H9 (cell line): ENCODE measurements at regions not wholly inside any gene's neighbourhood (a gene's known extent, or its start where the extent isn't known, plus 50 kb on each side); places are given as distances from the start of the nearest gene placed in this dataset.
"Not testable (repeated sequence)": the region's sequence is repeated elsewhere in the genome, so short reads cannot be mapped to it uniquely, and the experiment has no call there.

ENCODE experiments used
- DNase-seq: peaks from one replicate; pipeline ENCODE4 v3.0.0-alpha.2; 2017
- H2AFZ ChIP-seq: one replicate; pipeline ENCODE4 v1.6.1; 2013; ENCODE audit warnings: mild to moderate bottlenecking, low read length, control low read depth, moderate library complexity
- H2AK5ac ChIP-seq: 2 replicates; pipeline ENCODE4 v1.6.1; 2013; ENCODE audit warnings: low read length, control low read depth, mixed read lengths; ENCODE audit not compliant: insufficient read length
- H2BK120ac ChIP-seq: one replicate; pipeline ENCODE4 v1.6.1; 2013; ENCODE audit warnings: low read depth, mild to moderate bottlenecking, low read length, control low read depth, inconsistent platforms; ENCODE audit not compliant: poor library complexity, severe bottlenecking
- H2BK12ac ChIP-seq: 2 replicates; pipeline ENCODE4 v1.6.1; 2013; ENCODE audit warnings: low read length, control low read depth, mixed read lengths, low read depth; ENCODE audit not compliant: insufficient read length
- H2BK15ac ChIP-seq: 2 replicates; pipeline ENCODE4 v1.6.1; 2013; ENCODE audit warnings: low read depth, low read length, control low read depth
- H2BK20ac ChIP-seq: one replicate; pipeline ENCODE4 v1.6.1; 2013; ENCODE audit warnings: low read depth, mild to moderate bottlenecking, low read length, control low read depth, inconsistent platforms; ENCODE audit not compliant: poor library complexity, severe bottlenecking
- H2BK5ac ChIP-seq: 2 replicates; pipeline ENCODE4 v1.6.1; 2013; ENCODE audit warnings: low read length, control low read depth, mixed read lengths; ENCODE audit not compliant: insufficient read length
- H3K14ac ChIP-seq: 2 replicates; pipeline ENCODE4 v1.6.1; 2013; ENCODE audit warnings: low read length, control low read depth; ENCODE audit not compliant: insufficient read depth
- H3K18ac ChIP-seq: 2 replicates; pipeline ENCODE4 v1.6.1; 2013; ENCODE audit warnings: low read depth, mild to moderate bottlenecking, mixed read lengths, low read length, control low read depth; ENCODE audit not compliant: insufficient read length
- H3K23ac ChIP-seq: 2 replicates; pipeline ENCODE4 v1.6.1; 2013; ENCODE audit warnings: low read length, control low read depth, mixed read lengths, low read depth; ENCODE audit not compliant: insufficient read length
- H3K23me2 ChIP-seq: 2 replicates; pipeline ENCODE4 v1.6.1; 2013; ENCODE audit warnings: low read depth, mild to moderate bottlenecking, mixed read lengths, low read length, control low read depth; ENCODE audit not compliant: insufficient read length, poor library complexity, severe bottlenecking
- H3K27ac ChIP-seq: 2 replicates; pipeline ENCODE4 v1.5.1; 2013; ENCODE audit warnings: low read length, control low read depth, mixed read lengths, low read depth; ENCODE audit not compliant: insufficient read length
- H3K27me3 ChIP-seq: 2 replicates; pipeline ENCODE4 v1.6.1; 2013; ENCODE audit warnings: low read length, control low read depth, inconsistent platforms; ENCODE audit not compliant: insufficient read depth
- H3K4ac ChIP-seq: 2 replicates; pipeline ENCODE4 v1.6.1; 2013; ENCODE audit warnings: low read depth, mild to moderate bottlenecking, control low read depth, inconsistent platforms, low read length, moderate library complexity
- H3K4me1 ChIP-seq: 2 replicates; pipeline ENCODE4 v1.6.1; 2013; ENCODE audit warnings: low read length, control low read depth, inconsistent platforms; ENCODE audit not compliant: insufficient read depth
- H3K4me2 ChIP-seq: 2 replicates; pipeline ENCODE4 v1.6.1; 2013; ENCODE audit warnings: low read length, control low read depth, mixed read lengths; ENCODE audit not compliant: insufficient read length, insufficient read depth
- H3K56ac ChIP-seq: 2 replicates; pipeline ENCODE4 v1.6.1; 2013; ENCODE audit warnings: low read depth, mild to moderate bottlenecking, mixed read lengths, low read length, control low read depth; ENCODE audit not compliant: insufficient read length
- H3K79me1 ChIP-seq: 2 replicates; pipeline ENCODE4 v1.6.1; 2013; ENCODE audit warnings: low read depth, mild to moderate bottlenecking, moderate library complexity, low read length, control low read depth, inconsistent platforms; ENCODE audit not compliant: insufficient read depth, poor library complexity, severe bottlenecking
- H3K79me2 ChIP-seq: 2 replicates; pipeline ENCODE4 v1.6.1; 2013; ENCODE audit warnings: low read length, control low read depth, inconsistent platforms; ENCODE audit not compliant: insufficient read depth
- H3K9ac ChIP-seq: 2 replicates; pipeline ENCODE4 v1.6.1; 2013; ENCODE audit warnings: low read length, control low read depth, mixed read lengths; ENCODE audit not compliant: insufficient read length; ENCODE audit errors: extremely low read depth
- H3K9me3 ChIP-seq: one replicate; pipeline ENCODE4 v1.6.1; 2013; ENCODE audit warnings: low read depth, low read length, inconsistent platforms; ENCODE audit not compliant: control insufficient read depth
- H3T11ph ChIP-seq: one replicate; pipeline ENCODE4 v1.6.1; 2013; ENCODE audit warnings: mild to moderate bottlenecking, low read length, control low read depth, inconsistent platforms
- H4K20me1 ChIP-seq: one replicate; pipeline ENCODE4 v1.6.1; 2013; ENCODE audit not compliant: control insufficient read depth, insufficient read length, insufficient read depth
- H4K5ac ChIP-seq: 2 replicates; pipeline ENCODE4 v1.6.1; 2013; ENCODE audit warnings: low read depth, mild to moderate bottlenecking, mixed read lengths, low read length, control low read depth; ENCODE audit not compliant: insufficient read length
- H4K8ac ChIP-seq: replicated peaks from 2 replicates; pipeline ENCODE4 v1.6.1; 2013; ENCODE audit warnings: low read length, control low read depth, mixed read lengths, low read depth; ENCODE audit not compliant: insufficient read length
- H4K91ac ChIP-seq: 2 replicates; pipeline ENCODE4 v1.6.1; 2013; ENCODE audit warnings: low read depth, mild to moderate bottlenecking, moderate library complexity, mixed read lengths, low read length, control low read depth; ENCODE audit not compliant: insufficient read length
- H3K27ac Mint-ChIP-seq, 3 experiments: 2 replicates in 2 of 3; 3 replicates in 1 of 3; pipeline ENCODE4 v1.8.0; 2020 to 2021; ENCODE audit warnings: mixed read lengths in 3 of 3, mild to moderate bottlenecking in 1 of 3, moderate library complexity in 1 of 3
- H3K27me3 Mint-ChIP-seq: 2 replicates; pipeline ENCODE4 v1.8.0; 2021; ENCODE audit warnings: low read depth, mild to moderate bottlenecking, moderate library complexity, mixed read lengths
- H3K36me3 Mint-ChIP-seq, 3 experiments: 2 replicates in 2 of 3; 3 replicates in 1 of 3; pipeline ENCODE4 v1.8.0; 2020 to 2021; ENCODE audit warnings: low read depth in 3 of 3, mixed read lengths in 3 of 3; ENCODE audit not compliant: insufficient read depth in 1 of 3
- H3K4me1 Mint-ChIP-seq, 2 experiments: 2 replicates each; pipeline ENCODE4 v1.8.0; 2020; ENCODE audit warnings: mixed read lengths in 2 of 2
- H3K4me3 Mint-ChIP-seq, 2 experiments: 2 replicates in 1 of 2; 3 replicates in 1 of 2; pipeline ENCODE4 v1.8.0; 2020 to 2021; ENCODE audit warnings: mild to moderate bottlenecking in 2 of 2, mixed read lengths in 2 of 2, moderate library complexity in 1 of 2
- H3K9me3 Mint-ChIP-seq, 2 experiments: 2 replicates in 1 of 2; 3 replicates in 1 of 2; pipeline ENCODE4 v1.8.0; 2020; ENCODE audit warnings: mild to moderate bottlenecking in 2 of 2, mixed read lengths in 2 of 2, moderate library complexity in 1 of 2
- WGBS: extraction: QIAGEN DNeasy Blood & Tissue Kit; methylation state at CpG from one replicate; pipeline ENCODE4 v1.1.7; 2013; ENCODE audit warnings: missing lambda C conversion rate, low lambda C conversion rate, mixed read lengths; ENCODE audit not compliant: insufficient read length; ENCODE audit errors: extremely low coverage; 5-methylcytosine and 5-hydroxymethylcytosine counted together
- TF ChIP-seq, protein P1 (sequence below): fragments of 200-600 bp; sonication (generic); conservative IDR thresholded peaks from 3 replicates; pipeline ENCODE4 v1.8.0; 2021; ENCODE audit warnings: antibody characterized with exemption, mild to moderate bottlenecking

GRCh38 chr7:67313213-67313612 lies 316.6 kb downstream of the TYW1 start:
- Histone ChIP-seq H3K23ac (no peak overlapping the region), H2AFZ (no peak overlapping the region), H2BK5ac (no peak overlapping the region), H3K56ac (no peak overlapping the region), H4K5ac (no peak overlapping the region), H2AK5ac (no peak overlapping the region), H3K9ac (no peak overlapping the region), H3K4ac (no peak overlapping the region), H3K18ac (no peak overlapping the region), H3K79me2 (no peaks in the 10 kb centered on the region), H4K91ac (no peak overlapping the region), H4K8ac (no peak overlapping the region), H4K20me1 (no peaks in the 10 kb centered on the region), H3T11ph (no peak overlapping the region), H2BK12ac (no peak overlapping the region), H3K4me2 (no peak overlapping the region), H3K27me3 (no peaks in the 10 kb centered on the region), H3K9me3 (no peaks in the 10 kb centered on the region), H2BK20ac (no peak overlapping the region), H2BK15ac (no peak overlapping the region), H3K23me2 (no peaks in the 10 kb centered on the region), H3K14ac (no peak overlapping the region), H3K79me1 (no peaks in the 10 kb centered on the region), H3K4me1 (no peaks in the 10 kb centered on the region), H3K27ac (no peak overlapping the region), H2BK120ac (no peak overlapping the region)
- DNase-seq, result no peak
- no CpG with 5 or more reads among the region's 2 CpGs for WGBS
- TF ChIP-seq, protein P1, sequence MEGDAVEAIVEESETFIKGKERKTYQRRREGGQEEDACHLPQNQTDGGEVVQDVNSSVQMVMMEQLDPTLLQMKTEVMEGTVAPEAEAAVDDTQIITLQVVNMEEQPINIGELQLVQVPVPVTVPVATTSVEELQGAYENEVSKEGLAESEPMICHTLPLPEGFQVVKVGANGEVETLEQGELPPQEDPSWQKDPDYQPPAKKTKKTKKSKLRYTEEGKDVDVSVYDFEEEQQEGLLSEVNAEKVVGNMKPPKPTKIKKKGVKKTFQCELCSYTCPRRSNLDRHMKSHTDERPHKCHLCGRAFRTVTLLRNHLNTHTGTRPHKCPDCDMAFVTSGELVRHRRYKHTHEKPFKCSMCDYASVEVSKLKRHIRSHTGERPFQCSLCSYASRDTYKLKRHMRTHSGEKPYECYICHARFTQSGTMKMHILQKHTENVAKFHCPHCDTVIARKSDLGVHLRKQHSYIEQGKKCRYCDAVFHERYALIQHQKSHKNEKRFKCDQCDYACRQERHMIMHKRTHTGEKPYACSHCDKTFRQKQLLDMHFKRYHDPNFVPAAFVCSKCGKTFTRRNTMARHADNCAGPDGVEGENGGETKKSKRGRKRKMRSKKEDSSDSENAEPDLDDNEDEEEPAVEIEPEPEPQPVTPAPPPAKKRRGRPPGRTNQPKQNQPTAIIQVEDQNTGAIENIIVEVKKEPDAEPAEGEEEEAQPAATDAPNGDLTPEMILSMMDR, result no peak
- H3K27ac Mint-ChIP-seq, result no peak overlapping the region
- H3K4me1 Mint-ChIP-seq, result no peaks in the 10 kb centered on the region
- H3K4me3 Mint-ChIP-seq, result no peak overlapping the region
- H3K36me3 Mint-ChIP-seq, result peaks cover 47 to 83% (median 82%) of the 10 kb centered on the region in 3 experiments; a peak in 6 of 7 replicates
- H3K27me3 Mint-ChIP-seq, result no peaks in the 10 kb centered on the region
- H3K9me3 Mint-ChIP-seq, result no peaks in the 10 kb centered on the region; a peak in 1 of 5 replicates

DNA sequence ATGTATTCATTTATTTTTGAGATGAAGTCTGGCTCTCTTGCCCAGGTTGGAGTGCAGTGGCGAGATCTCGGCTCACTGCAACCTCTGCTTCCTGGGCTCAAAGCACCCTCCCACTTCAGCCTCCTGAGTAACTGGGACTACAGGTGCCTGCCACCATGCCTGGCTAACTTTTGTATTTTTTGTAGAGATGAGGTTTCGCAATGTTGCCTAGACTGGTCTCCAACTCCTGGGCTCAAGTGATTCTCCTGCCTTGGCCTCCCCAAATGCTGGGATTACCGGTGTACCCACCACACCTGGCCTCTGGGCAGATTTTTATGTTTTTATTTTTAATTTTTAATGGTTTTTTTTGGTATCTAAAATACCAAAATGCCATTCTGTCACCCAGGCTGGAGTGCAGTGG lies 320.3 kb downstream of the TYW1 start:
- not testable (repeated sequence) for H3K27ac Mint-ChIP-seq, H3K9me3 Mint-ChIP-seq, H4K20me1 ChIP-seq, H3K4me3 Mint-ChIP-seq, H3K14ac ChIP-seq, H4K5ac ChIP-seq, DNase-seq, H2BK5ac ChIP-seq, H4K91ac ChIP-seq, H2BK12ac ChIP-seq, H3K4me1 Mint-ChIP-seq, H2BK15ac ChIP-seq, H3K4me2 ChIP-seq, H3K79me2 ChIP-seq, H3K23ac ChIP-seq, H4K8ac ChIP-seq, H3K4ac ChIP-seq, H2BK20ac ChIP-seq, H3K9ac ChIP-seq, H3K79me1 ChIP-seq, H3K9me3 ChIP-seq, H3K56ac ChIP-seq, H3K27me3 ChIP-seq, H3T11ph ChIP-seq, H3K18ac ChIP-seq, H3K4me1 ChIP-seq, H3K23me2 ChIP-seq, H2AK5ac ChIP-seq, H3K27me3 Mint-ChIP-seq, H3K27ac ChIP-seq, H2AFZ ChIP-seq, H2BK120ac ChIP-seq
- no CpG with 5 or more reads among the region's 4 CpGs for WGBS
- peaks cover 29 to 58% (median 56%) of the 10 kb centered on the region in 3 experiments; a peak in 6 of 7 replicates for H3K36me3 Mint-ChIP-seq
